OCI-M2 (cell line): ENCODE measurements at regions not wholly inside any gene's neighbourhood (a gene's known extent, or its start where the extent isn't known, plus 50 kb on each side); places are given as distances from the start of the nearest gene placed in this dataset.

ENCODE experiments used
- DNase-seq: peaks from one replicate; lab custom pipeline; 2025; ENCODE audit not compliant: unreplicated experiment; lab: John Stamatoyannopoulos, UW

DNA sequence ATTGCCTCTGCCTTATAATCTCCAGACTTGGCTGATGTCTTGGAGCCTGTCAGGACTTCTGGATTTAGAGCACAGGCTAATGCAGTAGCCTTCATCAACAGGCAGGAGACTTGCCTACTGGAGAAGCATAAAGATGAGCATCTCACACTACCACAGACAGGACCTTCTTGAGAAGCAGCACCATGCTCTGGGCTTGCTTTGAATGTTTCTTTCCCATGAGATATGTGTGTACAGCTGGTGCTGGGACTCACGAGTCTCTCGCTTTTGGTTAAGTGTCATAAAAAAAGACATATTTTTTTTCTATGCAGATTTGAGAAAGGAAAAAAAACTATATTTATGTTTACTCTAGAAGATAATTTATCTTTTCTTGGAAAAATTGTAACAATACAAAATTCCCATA lies 671.3 kb downstream of the MRPL39 start:
- no peak for DNase-seq

DNA sequence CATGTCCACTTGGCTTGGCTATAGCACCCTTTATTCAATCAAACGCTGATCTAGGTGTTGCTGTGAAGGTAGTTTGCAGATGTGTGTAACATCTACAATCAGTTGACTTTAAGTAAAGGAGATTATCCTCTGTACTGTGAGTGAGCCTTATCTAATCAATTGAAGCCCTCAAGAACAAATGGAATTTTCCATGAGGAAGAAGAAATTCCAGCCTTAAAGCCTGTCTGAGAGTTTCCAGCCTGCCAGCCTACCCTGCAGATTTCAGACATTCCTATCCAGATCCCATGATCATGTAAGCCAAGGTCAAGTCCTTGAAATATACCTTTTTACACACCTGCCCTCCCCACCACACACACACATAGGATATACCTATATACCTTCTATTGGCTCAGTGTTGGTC lies 696.7 kb downstream of the MRPL39 start:
- DNase-seq = no peak

DNA sequence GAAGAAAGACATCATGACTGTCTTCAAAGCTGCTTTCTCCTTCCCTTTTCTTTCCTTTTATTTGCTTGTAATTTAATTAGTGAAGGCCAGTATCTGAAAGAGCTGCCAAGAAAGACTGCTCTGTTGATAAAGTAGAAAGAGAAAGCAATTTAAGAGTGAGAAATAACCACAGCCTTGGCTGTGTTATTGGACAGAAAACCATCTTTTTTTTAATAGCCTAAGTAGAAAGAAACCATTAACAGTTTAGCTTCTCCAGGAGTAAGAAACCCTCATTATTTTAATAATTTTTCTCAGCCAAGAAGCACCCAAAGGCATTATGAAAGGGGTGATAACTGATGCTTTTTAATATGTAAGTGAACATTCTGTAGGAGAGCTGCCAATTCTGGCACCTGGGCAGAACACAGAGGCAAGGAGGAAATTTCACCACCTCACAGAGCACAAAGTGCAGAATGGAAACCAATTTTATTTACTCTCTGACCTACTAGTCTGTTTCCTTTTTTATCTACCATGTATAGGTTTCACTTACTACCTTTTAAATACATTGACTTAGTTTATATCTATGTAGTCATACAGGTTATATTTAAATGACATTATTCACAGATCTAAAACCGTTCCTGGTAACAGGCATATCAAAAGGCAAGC lies 703.2 kb downstream of the MRPL39 start:
- no peak for DNase-seq

DNA sequence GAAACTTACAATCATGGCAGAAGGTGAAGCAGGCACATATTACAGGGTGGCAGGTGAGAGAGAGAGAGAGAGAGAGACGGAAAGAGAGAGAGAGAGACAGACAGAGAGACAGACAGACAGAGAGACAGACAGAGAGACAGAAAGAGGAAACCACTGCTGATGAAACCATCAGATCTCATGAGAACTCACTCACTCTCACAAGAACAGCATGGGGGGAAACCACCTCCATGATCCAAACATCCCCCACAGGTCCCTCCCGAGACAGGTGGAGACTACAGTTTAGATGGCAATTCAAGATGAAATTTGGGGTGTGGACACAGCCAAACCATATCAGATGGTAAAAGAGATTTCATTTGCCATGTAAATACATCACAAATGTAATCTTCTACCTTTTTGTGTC lies 708.1 kb downstream of the MRPL39 start:
- no peak for DNase-seq

DNA sequence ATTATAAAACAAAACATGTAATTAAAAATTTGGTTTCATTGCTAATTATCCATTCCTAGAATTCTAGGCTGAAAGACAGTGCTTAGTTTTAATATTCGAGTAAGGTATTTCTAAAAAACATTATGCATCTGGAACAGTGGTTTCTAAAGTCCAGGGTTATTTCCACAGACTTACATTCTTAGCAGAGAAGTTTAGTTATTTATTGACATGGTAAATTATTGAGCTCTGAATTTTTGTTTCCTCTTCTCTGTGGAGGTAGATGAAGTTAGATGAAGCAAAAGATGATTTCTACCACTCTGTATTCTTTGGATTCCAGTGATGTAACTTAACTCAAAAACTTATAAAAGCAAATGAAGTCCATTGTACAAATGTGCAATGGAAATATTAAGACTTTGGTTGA lies 709.4 kb downstream of the MRPL39 start:
- no peak for DNase-seq

DNA sequence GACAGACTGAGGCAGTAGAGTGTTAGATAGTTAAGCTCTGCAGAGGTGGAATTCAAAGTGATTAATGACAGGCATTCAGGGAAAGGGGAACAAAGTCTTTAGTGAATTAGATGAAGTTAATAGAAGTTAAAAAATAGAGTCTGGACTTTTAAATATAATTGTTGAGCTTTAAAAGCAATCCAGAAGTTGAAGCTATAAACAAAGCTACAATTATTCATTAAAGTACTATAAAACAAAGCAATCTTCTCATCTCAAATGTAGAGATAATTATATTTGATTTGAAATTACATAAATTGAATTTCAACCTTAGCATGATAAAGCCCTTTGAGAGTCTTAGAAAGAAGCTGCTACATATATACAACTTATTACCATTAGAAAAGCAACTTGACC lies 710.6 kb downstream of the MRPL39 start:
- DNase-seq = no peak

DNA sequence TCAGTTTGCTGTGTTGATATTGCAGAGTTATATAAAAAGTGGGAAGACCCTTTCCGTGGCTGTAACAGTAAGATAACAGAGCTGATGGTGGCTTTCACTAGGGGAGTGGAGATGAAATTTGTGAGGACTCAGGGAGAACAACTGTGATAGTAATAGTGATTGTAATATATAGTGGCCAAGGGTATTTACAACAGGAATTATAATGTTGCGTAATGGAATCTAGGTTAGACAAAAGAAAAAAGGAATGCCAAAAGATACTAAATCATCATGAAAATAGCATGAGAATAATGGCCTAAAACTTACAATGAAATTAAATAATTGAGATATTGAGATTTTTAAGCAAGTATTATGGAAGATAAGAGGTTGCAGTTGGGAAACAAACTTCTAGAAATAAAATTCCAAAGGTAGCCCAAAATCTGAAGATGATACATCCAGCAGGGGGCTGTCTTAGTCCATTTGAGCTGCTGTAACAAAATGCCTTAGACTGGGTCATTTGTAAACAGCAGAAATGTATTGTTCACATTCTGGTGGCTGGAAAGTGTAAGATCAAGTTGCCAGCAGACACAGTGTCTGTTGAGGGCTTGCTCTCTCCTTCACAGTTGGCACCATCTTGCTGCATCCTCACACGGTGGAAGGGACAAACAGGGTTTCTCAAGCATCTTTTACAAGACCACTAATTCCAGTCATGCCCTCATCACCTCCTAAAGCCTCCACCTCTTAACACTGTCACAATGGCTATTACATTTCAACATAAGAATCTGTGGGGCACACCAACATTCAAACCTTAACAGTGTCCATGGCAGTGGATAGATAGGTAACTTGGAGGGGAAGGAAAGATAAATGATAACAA lies 711.2 kb downstream of the MRPL39 start:
- DNase-seq = peak; percentile 7

DNA sequence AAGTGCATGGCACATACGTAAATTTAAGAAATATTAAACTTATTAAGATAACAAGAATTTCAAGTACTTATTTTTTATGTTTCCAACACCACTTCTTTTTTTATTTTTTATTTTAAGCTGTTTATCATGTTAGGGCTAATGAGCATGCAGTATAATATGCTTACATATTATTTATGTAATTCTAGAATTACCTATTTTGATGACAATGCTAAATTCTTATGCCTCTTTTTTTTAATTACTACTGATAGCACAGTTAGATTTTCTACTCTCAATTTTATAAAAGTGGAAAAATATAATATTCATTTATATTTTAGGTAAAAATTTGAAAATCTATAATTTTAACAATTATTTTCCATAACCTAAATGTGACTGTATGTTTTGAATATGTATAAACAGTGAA lies 713.0 kb downstream of the MRPL39 start:
- no peak for DNase-seq

DNA sequence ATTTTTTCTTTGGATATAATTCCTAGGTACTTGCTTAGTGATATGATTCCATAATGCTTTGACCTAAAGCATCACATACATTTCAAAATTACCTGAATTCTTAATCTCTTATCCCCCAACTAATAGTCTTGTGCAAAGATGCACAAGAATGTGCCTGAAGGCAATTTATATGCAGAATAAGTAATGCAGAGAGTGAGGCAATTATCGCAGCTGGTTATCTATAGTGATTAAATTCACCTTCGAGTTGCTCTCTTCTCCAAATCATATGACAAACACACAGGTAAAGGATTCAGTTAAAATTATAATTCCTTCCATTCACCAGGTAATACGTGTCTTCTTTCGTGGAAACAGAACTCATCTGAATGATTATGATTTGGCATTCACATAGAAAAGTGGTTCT lies 717.3 kb downstream of the MRPL39 start:
- no peak for DNase-seq

DNA sequence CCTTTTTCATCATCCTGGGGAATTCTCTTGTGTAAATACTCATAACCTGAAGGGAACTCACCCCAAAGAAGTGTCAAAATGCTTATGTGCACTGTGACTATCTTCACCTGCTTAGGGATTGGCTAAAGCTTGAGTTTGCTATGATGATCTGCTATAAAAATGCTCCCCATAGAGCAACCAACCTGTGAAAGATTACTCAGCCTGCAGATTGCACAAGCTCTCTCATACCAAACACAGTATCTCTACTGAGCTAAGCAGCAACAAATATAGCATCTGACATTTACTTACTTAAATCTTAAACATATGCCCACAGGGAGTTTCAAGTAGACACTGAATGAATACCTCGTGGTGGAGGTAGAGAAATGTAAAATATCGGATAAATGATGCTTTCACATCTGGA lies 725.8 kb downstream of the MRPL39 start:
- DNase-seq = no peak

DNA sequence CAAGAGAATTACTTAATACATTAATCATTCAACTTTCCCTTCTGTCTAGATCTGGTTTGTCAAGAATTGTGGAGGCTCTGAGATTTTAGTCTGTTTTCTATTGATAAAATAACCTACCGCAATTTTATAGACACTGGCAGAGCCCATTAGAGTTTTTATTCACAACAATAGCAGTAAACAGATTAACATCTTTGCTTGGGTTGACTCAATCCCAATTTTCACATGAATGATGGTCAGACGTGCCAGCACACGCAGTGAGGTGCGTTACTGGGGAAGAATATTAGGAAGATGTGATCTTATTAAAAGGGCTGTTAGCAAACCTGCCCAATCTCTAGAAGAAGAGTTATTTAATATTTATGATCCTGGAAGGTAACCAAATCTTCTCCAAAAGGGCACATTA lies 736.6 kb downstream of the MRPL39 start:
- DNase-seq = no peak

DNA sequence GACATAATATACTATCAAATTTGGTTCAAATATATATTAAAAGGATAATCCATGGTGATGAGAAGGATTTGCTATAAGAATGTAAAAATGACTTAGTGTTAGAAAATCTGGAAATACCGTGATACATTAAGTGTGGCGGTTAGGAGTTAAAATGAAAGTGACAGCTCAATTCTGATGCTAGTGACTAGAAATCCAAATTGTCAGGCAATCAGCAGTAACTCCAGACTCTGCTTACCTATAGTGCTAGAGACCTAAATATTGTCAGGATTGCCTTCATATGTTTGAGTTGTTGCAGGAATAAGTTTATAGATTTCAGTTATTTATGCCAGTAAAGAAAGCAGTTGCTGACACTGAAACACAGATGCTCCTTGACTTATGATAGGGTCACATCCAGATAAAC lies 737.4 kb downstream of the MRPL39 start:
- DNase-seq = no peak

DNA sequence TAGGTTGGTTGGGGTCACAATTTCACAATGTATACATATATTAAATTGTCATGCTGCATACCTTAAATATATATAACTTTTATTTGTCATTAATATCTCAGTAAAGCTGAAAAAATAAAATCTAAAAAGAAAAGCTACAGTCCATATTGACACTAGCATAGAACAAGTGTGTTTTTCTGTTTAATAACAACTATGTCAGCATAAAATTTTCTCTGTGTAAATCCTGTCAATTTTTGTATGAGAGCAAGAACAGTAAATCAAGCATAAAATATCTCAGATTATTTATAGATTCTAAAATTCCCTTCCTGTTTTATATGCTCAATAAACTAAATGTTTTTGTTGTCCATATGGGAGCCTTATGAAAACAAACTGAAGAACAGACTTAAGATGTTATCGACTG lies 739.2 kb downstream of the MRPL39 start:
- DNase-seq = no peak

DNA sequence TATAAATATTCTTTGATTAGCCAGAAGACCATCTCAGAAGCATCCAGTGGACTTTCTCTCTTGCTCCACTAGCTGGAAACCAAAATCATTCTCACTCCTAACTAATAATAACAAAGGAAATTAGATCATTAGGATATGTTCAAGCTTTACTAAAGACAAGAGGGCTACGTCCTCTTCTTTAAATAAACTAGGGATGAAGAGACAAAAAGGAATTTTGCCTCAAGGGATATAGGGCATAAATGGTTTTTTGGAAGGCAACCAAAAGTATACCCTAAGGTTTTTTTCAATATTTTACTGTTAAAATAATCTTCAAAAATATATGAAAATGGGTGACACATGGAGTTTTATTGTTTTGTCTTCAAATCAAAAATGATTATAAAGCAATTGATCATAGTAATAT lies 745.8 kb downstream of the MRPL39 start:
- no peak for DNase-seq

DNA sequence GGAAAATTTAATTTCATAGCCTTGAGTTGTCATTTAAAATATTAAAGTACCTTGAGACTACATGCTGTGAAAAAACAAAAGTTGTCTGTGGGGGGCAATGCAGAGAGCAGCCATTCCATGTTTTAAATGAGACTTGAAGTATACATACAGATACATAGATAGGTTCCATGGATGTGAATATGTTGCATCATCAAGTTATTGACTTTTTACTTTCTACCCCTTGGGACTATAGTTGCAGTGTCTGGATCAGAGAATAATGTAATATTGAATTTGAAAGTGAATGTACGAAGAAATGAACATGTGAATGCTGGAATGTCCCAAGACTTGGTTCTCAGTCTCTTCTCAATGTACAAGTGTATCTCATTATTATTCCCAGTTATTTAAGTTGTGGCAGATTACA lies 751.0 kb downstream of the MRPL39 start:
- DNase-seq = no peak

DNA sequence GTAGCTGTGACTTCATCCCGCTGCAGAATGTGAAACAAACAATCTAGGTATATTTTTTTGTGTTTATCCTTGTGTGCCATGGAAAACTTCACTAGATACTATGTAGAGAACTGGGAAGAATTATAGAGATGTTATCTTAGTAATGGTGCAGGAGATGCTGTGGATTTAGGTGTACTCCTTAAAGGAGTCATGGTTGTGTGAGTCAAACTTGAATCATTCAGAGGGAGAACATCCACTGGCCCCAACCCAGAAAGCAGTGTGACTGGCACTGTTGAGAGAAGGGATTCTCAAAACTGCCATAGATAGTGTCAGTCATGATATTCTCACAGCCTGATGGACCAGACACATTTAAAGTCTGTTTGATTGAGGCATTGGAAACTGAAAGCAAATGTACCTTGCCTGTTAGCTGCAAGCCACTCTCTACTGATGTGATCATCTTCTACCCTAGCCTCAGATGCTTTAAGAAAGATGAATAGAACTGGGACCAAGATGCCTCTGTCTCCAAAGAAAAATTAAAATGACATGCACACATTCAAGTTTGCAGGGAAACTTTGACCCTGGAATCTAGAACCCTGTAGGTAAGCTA lies 754.6 kb downstream of the MRPL39 start:
- DNase-seq = no peak

DNA sequence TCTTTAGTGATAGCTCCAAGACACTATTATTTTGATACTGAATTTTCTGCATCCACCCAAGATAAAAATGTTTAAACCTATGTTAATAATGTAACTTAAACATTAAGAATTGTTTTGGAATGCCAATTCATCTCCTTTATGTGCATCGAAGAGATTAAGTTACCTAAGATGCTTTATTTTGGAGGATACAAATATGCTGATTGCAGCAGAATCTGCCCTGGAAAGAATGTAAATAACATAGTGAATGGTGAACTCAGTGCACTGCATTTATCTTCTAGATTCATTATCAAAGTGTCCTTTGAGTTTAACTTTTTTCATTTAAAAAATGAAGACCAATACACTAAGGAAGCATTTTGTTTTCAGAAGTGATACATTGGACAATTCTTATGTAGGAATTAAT lies 757.2 kb downstream of the MRPL39 start:
- DNase-seq = no peak

DNA sequence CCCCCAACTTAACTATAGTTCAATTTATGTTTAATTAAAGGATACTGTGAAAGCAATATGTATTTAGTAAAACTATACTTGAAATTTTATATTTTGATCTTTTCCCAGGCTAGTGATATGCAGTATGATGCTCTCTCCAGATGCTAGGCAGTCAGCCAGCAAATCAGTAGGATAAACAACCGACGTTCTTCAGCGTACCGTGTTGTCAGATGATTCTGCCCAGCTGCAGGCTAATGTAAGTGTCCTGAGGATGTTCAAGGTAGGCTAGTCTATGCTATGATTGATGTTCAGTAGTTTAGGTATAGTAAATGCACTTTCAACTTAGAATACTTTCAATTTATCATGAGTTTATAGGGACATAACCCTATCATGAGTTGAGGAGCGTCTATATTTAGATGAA lies 762.6 kb downstream of the MRPL39 start:
- DNase-seq = no peak

DNA sequence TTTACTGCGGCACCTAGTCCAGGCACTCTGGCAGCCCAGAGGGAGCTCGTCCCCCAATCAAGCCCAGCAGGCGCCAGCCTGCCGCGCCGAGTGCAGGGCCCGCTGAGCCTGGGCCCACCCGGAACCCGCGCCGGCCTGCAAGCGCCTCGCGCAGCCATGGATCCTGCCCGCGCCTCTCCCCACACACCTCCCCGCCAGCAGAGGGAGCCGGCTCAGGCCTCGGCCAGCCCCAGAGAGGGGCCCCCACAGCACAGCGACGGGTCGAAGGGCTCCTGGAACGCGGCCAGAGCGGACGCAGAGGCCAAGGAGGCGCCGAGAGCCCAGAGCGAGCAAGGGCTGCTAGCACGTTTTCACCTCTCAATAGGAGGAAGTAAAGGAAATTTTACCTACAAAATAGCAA lies 767.0 kb downstream of the MRPL39 start:
- no peak for DNase-seq

DNA sequence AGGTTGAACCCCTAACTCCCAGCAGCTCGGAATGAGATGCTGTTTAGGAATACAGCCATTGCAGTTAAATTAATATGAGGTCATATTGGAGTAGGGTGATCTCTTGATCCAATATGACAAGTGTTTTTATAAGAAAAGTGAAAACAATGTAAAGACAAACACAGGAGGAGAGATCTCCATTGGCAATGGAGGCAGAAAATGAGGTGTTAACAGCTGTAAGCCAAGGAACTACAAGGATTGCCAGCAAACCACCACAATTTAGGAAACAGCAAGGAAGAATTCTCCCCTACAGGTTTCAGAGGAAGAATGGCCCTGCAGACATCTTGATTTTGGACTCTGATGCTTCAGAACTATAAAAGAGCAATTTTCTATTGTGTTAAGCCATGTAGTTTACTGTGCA lies 774.3 kb downstream of the MRPL39 start:
- no peak for DNase-seq

DNA sequence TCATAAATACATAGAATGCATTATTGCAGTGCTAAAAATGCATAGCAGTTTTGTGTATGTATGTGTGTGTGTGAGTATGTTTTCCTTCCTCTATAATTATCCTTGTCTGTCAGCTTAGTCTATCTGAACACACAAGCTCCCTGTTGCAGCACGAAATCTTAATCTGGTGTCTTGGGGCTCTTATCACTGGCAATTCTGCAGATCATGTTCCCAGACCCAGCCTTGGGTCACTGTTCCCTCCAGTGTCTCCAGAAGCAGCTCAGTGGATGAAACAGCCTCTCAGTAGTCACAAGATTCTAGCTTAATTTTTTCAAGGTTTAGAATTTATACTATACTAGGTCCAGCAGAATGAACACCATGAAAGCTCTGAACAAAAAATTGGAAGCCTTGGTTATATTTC lies 777.9 kb downstream of the MRPL39 start:
- DNase-seq = no peak

DNA sequence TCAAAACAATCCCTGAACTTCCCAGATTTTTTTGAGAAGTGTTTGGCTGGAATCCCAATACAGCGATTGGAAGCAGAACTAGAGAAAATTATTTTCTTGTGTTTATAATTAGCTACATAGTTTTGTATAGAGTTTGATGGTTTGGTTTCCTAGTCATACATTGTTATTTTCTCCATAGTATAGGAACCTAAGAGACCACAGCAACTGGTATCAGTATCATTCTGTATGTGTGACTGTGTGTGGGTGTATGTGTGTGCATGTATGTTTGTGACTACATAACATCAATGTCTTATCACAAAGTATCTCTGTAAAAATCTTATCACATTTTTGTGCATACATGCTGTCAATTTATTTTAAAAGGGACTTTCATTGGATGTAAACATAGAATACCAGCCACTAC lies 780.5 kb downstream of the MRPL39 start:
- DNase-seq = no peak

DNA sequence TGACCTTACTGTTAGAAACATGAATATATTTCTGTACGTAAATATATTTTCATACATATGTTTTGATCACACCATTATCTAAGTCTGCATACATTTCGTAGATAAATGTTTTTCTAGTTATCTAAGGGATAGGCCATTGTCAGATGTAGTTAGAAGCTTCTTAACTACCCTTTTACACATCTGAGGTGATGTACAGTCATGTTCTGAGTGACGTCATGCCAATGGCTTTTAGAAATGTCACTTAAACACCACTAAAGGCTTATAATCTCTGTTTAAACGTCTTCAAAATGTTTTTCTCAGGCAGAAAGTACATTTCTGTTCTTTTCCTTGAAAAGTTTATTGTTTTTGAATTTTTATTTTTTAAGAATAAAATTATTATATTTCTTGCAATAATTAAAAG lies 781.9 kb downstream of the MRPL39 start:
- no peak for DNase-seq
